SKM-1 treated with dmso at 0.1 percent for 144 hours (cell line): ENCODE measurements at regions not wholly inside any gene's neighbourhood (a gene's known extent, or its start where the extent isn't known, plus 50 kb on each side); places are given as distances from the start of the nearest gene placed in this dataset.

Experiments
- DNase-seq: peaks from one replicate; lab custom pipeline; 2025; ENCODE audit not compliant: unreplicated experiment; lab: John Stamatoyannopoulos, UW

DNA sequence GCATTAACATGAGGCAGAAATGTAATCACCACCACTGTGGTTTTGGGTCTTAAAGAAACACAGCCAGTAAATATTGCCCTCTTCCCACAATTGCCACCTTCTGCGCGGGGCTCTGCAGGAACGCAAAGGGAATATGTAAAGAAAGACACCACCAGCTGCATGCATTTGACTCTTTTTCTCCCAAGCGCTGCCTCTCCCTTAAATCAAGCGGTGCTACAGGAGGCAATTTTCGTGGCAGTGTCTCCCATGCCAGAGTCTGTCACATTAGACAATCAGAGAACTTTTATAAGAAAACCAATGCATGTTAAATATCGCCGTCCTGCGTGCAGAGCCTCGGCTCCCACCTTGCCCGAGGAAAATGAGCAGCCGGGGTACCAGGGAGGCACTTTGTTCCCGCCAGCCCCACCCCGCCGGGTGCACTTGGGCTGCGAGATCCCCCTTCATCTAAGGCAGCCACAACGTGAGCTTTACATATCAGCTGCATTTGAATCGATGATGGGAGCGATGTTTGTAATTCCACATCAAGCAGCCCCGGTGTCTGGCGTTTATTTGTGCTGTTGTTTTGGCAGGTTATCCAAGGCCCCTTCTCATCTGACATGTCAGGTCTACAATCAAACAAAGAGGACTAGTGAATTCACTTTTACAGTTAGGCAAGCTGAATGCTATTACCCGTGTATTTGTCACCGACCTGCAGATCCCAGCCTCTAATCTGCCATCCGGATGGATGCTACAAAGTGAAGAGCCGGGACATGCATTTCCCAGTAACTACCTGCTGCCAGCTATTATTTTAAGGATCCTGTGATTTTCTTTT, 72.3 kb upstream of the MGMT start:
- no peak for DNase-seq

DNA sequence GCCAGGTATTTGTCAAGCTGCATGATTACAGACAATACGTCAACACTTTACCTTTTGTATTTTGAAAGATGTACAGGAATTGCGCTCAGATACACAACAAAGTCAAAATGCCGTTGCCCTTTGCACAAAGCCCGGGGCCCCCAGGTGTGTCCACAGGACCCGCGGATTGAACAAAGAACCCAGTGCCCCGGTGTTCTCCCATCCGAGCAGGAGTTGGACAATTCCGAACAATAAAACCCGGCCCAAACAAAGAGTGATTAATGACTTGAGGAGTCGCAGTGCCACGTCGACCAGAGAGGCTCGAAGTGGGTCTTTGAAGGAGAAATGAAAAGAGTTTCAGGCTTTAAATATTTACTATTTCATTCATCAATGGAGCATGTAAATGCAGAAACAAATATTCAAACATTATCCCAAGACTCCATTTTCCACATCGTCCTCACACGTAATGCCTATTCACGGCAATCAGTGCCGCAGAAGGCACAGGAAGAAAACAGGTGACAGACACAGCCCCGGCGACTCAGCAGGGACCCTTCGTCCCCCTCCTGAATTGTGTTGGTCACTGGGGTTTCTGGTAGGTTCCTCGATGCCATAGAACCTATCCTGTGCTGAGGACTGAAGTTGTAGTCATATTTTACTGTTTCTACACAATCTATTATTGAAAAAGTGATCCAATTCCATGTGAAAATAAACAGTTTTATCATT, 70.9 kb upstream of the MGMT start:
- DNase-seq, result no peak

DNA sequence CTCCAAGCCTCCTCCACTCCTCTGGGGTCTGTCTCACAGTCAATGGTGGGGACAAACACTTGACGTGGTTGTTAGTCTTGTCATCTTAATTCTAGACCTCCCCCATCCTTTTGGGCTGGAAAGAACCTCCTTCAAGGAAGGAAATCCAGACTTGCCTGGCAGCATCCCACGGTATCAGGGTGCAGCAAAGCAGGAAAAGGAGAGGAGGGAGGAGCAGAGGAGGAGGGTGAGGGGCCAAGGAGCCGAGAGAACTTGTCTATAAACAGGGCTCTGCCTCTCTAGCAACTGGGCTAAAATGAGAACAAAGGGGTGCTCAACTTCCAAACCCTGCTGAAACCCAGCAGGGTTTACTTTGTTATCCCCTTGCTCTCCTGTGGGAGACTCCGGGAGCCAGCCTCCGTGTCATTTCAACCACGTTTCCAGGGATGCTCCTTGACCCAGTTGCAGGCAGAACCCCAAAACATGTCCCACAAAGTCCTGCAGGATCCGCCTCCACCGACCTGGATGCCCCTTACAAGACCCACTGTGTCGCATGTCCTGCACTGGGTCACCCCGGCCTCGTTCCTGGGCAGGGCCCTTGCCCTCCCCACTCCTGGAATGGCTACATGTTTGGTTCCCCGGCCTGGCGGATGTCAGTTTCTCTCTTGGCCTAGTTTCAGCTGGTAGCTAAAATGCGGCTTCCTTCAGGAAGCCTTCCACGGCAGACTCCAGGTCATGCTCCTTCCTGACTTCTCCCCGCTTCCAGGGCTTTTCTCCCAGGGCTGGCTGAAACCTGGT, 69.7 kb upstream of the MGMT start:
- DNase-seq, result no peak

DNA sequence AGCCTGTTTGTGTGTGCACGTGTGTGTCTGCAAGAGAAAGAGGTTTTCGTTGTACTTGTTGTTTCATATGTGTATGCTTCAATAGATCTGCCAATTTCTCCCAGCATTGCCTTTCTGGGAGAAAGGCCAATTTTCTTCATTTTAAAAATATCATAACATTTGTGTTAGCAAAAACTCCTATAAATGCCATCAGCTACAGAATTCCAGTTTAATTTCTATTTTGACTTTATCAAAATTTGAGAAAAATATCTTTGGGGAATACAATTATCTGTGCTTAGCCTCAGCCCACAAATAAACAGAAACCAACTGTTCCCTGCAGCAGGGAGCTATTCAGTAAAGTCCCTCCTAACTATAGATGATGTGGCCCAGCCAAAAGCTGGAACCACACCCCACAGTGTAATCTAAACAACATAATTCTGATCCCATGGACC, 68.3 kb upstream of the MGMT start:
- no peak for DNase-seq

DNA sequence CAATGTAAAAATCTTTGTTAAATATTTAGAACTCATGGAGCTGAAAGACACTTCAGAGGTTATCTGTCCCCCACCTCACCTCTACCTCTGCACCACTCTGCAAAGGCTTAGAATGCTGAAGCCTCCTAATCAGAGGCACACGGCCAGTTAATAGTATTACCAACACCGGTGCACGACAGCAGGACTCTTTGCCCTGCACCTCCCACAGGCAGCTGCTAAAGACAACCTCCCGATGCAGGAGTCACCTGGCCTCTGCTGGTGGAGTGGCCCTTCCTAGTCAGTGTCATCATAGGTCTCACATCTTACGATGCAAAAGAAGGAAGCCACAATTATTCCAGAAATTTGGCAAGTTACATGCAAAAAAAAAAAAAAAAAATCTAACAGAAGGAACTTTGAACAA, 66.6 kb upstream of the MGMT start:
- no peak for DNase-seq

DNA sequence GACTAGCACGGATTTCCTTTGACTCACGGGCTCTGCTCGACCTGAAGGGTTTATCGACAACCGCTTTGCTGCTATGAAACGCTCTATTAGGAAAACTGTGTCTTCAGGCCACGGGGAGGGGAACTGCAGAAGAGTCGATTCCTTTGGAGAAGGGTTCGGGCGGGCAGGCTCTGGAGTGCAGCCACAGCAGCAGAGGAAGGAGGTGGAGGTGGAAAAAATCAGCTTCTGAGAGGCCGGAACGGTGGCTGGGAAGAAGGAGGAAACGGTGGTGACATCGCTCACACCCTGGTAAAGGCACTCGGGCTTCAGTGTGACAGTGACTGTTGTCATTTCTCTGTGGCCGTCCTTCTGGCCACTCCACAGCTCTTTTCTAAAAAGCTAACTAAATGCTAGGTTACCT, 64.6 kb upstream of the MGMT start:
- DNase-seq, result no peak

DNA sequence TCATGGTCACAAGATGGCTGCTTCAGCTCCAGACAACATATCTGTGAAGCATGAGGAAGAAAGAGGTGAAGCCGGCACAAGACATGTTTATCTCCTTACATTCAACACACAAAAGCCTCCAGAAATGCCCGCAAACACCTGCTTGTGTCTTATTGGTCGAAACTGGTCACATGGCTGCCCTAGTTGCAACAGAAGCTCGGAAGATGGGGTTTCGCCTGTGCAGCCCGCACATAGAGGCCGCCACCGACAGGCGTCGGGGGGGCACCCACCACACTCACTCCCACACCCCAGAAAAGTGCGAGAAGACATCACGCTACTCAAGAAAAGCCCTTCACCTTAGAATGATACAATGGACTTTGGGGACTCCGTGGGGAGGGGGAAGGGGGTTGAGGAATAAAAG, 63.0 kb upstream of the MGMT start:
- no peak for DNase-seq

DNA sequence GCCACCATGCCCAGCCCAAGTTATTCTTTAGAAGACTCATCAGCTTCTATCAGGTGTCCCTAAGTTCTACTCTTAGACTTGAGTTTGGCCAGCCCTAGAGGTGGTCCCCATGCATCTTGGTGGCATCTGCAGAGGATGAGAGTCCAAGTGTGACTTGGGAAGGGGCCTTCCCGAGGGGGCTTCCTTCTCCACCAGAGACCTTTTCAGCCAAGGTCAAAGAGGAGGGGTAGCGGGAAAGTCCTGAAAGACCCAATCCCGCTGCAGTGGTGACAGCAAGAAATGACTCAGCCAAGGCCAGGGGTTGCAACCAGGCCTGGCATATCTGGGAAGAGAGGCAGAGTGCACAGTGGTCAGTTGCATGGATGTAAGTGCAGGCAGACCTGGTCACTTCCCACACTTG, 61.7 kb upstream of the MGMT start:
- DNase-seq, result no peak

DNA sequence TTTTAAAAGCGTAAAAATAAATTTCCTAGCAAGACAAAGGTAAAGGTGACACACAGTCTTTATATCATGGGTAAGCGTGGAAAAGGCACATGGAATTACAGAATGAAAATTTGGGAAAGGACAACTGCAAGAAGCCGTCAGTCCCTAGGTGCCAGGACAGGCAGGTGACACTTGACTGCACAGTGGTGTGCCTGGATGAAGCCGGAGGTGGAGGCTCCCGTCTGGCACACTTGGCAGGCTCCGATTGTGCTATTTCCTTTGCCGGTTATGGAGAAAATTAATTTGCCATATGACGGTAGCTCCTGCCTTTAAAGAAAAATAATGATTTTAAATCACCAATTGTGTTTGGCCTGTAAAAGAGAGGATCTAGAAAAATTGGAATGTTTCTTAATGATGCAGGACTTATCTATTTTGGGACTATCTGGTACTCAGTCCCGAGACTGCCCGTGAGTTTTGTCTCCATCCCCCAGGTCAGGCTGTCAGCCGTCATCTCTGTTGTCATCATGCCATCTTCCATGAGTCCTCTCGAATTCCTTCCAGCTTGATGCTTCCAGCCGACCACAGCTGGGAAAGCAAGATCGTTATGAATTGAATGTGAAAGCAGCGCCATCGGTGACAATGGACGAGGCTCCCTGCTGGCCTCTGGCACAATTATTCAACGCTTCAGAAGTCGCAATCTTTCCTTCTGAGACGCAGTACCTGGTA, 56.2 kb upstream of the MGMT start:
- DNase-seq, result no peak

DNA sequence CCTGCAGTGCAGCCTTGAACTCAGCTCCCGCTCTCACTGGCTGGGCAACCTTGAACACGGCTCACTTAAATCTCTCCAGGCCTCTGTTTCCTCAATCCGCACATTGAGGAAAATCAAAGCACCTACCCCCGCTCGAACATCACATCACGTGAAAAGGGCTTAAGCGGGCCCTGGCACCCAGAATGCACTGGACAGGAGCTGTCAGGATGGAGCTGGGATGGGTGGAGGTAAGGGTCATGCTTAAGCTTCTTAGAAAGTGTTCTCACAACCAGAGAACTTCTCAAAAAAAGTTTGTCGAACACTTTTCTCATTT, 55.7 kb upstream of the MGMT start:
- DNase-seq, result no peak

DNA sequence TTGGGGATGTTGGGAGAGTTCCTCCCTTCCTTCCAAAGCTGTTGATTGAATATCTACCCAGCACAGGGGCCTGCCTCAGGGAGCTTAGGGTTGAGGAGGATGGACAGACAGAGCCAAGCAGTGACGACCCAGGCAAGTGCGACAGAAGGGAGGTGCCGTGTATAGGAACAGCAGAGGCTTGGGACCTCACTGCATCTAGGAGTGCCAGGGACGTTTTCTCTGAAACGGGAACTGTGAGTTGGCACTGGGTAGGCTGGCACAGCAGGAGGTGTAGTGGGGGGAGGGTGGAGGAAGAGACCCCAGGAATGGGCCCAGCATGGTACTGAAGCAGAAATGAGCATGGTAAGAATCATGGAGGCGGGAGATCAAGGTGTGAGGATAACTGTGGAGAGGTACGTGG, 55.3 kb upstream of the MGMT start:
- no peak for DNase-seq

DNA sequence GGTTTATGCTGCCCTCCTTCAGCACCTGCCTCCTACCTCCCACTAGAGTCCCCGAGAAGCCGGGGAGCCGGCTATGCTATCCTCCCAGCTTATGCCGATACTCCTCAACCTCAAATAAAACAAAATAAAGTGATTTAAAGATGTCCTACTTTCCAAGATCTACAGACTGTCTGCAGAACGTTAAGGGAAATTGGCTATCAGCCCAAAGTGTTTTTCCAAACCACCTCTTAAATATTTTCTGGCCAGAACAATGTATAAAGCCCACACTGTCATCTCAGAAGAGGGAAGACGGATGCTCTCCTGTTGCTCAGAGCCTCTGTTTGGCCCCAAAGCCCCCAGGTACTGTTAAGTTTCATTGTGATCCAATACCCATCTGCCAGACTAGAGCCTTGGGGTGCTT, 54.0 kb upstream of the MGMT start:
- DNase-seq, result no peak

DNA sequence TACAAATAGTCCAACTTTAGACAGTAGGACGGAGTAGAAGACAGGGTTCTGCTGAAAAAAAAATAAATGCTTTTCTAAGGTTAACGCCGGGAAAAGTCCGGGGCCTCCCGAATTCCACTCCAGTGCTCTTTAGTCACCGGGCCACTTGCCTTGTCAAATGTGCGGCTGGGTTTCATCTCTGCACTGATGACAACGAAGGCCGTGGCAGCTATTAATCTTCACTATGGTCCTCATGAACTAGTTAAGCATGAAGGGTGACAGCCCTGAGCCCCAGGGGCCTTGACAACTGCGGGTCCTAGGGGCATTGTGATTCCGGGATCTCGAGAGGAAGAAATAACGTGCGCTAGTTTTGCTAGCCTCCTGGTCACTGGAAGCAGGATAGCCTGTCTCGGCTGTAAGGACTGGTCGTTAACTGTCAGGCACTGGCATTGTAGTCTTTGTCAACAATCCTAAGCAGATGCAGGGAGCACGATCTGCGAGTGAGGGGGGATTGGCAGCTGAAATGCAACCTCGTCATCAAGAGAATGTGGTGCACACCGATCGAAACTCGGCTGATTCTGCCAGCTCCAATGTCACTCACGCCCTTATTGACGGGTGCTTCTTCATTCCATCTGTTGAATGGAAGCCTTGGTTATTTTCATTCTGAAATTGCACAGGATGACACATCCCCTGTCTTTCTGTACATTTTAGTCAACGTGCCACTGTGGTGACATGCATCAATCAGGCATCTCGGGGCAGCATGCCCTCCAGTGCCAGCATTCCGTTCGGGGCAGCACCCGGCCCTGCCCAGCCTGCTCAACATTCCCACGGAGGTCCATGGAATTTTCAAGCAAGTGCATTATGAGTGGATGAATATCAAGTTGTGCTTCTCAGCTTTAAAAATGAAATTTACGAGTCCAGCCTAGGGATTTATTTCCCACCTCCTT, 51.6 kb upstream of the MGMT start:
- DNase-seq, result no peak

DNA sequence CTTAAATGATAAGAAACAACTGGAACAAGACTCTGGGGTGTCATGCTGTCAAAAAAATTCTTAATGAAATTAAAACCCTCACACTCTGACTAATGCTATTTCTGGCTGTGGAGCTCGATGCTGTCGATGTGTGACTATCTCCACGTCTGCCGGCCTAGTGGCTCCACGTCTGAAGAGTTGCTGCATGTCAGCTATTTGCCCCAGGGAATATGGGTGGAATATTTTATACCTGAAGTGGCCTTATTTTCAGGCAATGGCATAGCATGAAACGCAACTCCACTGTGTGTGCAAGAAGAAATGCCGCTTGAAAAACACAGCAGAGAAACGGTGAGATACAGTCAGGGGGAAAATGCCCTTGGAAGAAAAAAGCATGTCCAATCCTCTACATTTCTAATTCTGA, 50.9 kb upstream of the MGMT start:
- no peak for DNase-seq

DNA sequence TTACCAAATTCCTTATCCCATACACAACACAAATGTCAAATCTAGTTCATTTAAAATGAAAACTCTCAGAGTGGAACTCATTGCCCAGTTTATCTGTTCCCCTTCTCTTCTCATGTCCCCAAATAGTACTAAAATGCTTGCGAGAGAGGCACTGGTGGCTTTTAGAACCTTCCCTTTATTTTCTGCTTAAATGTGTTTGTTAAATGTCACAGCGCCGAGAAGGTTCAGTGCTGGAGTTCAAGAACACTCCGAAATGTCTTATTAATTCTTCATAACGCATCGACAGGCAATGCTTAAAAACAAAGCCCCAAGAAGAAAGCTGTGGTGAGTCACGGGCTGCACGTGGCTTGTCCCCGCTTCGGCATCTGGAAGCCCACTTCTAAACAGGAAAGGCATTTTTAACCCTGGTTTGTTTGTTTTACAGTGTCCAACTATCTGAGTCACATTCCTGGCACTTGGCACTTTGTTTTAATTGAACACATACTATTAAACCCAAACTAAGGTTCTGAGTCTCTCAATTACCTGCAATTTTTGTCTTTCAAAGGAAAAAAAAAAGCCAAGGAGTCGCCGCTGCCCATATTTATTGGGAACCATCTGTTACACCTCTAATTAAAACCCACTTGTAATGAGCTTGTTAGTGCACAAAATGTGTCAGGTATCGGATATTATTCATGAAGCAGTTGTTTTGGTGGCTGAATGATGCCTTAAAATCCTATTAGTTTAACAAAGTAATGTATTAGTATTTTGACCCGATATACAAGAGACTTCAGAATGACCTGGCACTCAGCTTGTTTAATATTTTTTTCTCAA, 49.9 kb upstream of the MGMT start:
- no peak for DNase-seq
